Stomach (tissue), 4 donors: ENCODE measurements at regions not wholly inside any gene's neighbourhood (a gene's known extent, or its start where the extent isn't known, plus 50 kb on each side); places are given as distances from the start of the nearest gene placed in this dataset.
A peak's percentile ranks its signal among the peaks of the same experiment; 100 is the strongest.

Experiments
- POLR2AphosphoS5 ChIP-seq, 3 donors: sonication (generic); formaldehyde crosslinking; IDR thresholded peaks; one replicate each; pipeline ENCODE4 v1.6.1; 2016; ENCODE audit warnings: antibody characterized with exemption in 3 of 3
- TF ChIP-seq, protein P1 (sequence below), 7 experiments: fragments of 450-650 bp in 4 of 7; fragments of 200-600 bp in 3 of 7; sonication (generic) in 3 of 7; IDR thresholded peaks; one replicate each; pipeline ENCODE4 v1.5.1; 2016 to 2019; ENCODE audit warnings: antibody characterized with exemption in 7 of 7, control low read depth in 2 of 7, mild to moderate bottlenecking in 1 of 7

DNA sequence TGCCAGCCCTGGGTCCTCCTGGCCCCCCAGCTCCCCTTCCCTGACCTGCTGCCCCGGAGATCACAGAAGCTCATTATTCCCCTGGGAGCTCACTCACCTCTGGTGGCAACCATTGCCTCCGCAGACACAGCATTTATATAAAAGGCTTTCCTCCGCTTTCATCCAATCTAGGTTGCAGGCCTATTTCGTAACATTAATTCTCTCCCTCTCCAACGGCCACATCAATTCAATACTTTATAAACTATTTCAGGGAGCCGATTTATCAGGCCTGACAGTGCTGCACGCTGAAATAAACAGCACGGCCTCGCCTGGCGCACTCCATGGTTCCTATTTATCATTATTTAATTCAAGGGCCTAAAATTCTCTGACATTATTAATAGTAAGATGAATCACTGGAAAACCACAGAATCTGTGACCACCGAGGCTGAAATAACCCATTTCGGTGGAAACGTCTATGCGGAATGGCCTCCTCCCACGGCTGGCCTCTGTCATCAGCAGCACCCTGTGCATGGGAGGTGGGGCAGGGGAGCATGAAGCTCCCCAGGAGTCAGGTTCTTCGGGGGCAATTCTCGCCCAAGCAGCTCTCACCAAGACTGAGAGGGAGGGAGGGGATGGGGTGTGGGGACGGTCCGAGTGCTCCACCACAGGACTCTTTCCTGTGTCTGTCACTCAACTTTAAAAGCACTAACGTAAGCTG lies 249.3 kb upstream of the PFKP start:
- TF ChIP-seq, protein P1, sequence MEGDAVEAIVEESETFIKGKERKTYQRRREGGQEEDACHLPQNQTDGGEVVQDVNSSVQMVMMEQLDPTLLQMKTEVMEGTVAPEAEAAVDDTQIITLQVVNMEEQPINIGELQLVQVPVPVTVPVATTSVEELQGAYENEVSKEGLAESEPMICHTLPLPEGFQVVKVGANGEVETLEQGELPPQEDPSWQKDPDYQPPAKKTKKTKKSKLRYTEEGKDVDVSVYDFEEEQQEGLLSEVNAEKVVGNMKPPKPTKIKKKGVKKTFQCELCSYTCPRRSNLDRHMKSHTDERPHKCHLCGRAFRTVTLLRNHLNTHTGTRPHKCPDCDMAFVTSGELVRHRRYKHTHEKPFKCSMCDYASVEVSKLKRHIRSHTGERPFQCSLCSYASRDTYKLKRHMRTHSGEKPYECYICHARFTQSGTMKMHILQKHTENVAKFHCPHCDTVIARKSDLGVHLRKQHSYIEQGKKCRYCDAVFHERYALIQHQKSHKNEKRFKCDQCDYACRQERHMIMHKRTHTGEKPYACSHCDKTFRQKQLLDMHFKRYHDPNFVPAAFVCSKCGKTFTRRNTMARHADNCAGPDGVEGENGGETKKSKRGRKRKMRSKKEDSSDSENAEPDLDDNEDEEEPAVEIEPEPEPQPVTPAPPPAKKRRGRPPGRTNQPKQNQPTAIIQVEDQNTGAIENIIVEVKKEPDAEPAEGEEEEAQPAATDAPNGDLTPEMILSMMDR (IDR thresholded peaks at IDR 0.05): no peak
- peak in 1 of 3 donors; percentile 14 for TF ChIP-seq POLR2AphosphoS5 (IDR thresholded peaks at IDR 0.05)
